NCI-H748 (cell line): ENCODE measurements at regions not wholly inside any gene's neighbourhood (a gene's known extent, or its start where the extent isn't known, plus 50 kb on each side); places are given as distances from the start of the nearest gene placed in this dataset.

Experiments
- DNase-seq: peaks from one replicate; lab custom pipeline; 2025; ENCODE audit not compliant: unreplicated experiment; lab: John Stamatoyannopoulos, UW

GRCh38 chr14:101174522-101174838 lies 271.0 kb upstream of the RTL1 start:
- DNase-seq: peak; percentile 84

DNA sequence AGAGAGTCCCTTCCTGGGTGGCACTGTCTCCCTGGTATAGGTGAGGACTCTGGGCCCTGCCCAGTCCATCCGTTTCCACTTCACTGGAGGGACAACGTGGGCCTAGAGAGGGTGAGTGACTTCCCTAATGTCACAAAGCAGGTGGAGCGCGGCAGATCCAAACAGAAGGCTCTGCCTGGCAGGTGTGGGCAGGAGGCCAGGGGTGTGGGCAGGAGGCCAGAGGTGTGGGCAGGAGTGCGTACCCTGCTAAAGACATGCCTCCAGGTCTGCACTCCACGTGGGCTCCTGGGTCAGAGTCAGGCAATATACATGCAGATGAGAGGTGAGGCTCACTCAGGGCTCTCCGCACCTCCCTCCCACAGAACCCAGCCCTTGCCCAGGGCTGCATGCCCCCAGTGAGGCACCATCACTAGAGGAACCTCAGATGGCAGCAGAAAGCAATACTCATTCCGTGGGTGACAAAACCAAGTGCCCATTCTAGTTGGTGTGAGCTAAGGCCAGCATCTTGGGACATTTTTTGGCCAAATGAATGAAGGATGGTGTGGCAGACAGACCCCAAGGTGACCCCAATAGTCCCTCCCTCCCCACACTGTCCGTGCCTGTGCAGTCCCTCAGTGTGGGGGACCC lies 271.6 kb upstream of the RTL1 start:
- peak; percentile 61 for DNase-seq

GRCh38 chr14:101175731-101176534 lies 272.4 kb upstream of the RTL1 start:
- DNase-seq: peak; percentile 58

GRCh38 chr14:101176535-101177205 lies 273.1 kb upstream of the RTL1 start:
- no peak for DNase-seq

DNA sequence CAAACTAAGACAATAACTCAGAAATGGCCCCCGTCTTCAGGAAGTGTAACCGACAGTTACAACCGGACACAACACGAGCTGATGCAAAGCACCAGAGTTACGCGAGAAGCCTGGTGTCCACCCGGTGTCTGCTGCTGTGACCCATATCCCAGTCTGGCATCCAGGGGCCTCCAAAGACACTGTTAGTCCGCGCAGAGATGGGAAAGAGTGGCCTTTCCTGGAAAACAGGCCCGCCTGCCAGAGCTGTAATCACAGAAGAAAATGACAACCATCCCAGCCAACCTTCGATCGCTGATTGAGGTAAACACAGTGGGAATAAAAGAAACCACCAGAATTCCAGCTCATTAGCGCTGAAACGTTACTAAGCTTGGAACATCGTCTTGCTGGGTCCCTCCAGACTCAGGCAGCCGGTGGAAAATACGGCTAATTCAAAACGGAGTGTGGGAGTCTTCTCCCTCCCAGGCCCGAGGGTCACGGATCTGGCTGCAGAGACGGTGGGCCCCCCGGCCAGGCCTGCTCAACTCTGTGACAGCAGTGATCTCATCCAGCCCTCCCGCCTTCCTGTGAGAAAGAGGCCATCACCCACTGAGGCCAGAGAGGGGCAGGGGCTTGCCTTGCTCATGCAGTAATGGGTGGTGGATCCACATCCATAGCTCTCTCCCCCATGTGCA lies 273.9 kb upstream of the RTL1 start:
- no peak for DNase-seq

DNA sequence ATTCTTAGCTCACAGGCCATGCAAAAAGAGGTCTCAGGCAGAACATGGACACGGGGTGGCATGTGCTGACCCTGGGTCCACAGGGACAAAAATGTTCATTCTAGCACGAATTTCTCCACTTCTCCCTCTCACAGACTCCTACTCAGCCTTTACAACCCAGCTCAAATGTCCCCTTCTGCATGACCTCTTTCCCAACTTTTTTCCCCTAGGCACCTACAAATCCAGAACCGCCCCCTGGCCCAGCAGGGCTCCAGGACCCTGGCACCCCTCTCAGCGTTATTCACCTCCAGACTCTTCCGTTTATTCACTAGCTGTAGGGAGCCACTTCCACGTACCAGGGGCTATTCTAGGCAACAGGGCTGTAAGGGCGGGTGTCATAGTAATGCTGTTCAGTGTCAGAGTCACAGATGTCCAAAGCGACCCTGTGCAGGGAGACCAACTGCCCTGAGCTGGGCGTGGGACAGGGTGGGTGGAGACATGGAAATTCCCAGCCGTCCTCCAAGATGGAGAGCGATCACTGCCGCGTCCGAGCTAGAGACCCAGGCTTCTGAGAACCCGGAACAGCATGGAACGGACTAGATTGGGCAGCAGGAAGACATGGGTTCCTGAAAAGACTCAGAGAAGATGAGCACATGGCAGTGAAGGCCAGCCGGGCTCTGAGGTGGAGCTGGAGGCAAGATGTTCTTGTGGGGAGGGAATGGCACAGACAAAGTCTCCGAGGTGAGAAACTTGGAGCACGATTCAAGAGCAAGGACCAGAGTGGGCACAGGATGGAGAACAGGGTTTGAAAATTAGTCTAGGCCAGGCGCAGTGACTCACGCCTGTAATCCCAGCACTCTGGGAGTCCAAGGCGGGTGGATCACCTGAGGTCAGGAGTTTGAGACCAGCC lies 274.9 kb upstream of the RTL1 start:
- no peak for DNase-seq

DNA sequence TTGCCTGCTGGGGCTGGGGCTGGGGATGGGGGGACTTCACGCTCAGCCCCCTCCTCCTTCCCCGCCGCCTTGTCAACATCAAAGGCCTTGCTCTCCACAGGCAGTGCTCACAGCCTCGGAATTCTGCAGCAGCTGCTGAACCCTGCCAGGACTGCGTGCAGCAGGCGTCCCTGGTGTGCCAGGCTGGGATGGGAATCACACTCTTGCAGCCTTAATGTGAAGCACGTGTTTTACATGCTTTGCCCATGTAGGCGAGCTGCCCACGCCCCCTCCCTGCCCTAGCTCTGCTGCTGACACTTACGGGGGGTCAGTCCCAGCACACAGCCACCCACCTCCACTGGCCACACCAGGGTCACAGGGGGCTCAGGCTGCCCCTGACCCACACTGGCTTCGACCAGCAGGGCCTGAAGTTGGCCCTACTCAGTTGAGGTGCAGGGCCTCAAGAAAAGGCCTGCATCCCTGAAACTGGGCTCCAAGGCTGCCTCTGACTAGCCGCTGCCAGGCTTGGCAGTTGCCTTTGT lies 276.2 kb upstream of the RTL1 start:
- DNase-seq: no peak

DNA sequence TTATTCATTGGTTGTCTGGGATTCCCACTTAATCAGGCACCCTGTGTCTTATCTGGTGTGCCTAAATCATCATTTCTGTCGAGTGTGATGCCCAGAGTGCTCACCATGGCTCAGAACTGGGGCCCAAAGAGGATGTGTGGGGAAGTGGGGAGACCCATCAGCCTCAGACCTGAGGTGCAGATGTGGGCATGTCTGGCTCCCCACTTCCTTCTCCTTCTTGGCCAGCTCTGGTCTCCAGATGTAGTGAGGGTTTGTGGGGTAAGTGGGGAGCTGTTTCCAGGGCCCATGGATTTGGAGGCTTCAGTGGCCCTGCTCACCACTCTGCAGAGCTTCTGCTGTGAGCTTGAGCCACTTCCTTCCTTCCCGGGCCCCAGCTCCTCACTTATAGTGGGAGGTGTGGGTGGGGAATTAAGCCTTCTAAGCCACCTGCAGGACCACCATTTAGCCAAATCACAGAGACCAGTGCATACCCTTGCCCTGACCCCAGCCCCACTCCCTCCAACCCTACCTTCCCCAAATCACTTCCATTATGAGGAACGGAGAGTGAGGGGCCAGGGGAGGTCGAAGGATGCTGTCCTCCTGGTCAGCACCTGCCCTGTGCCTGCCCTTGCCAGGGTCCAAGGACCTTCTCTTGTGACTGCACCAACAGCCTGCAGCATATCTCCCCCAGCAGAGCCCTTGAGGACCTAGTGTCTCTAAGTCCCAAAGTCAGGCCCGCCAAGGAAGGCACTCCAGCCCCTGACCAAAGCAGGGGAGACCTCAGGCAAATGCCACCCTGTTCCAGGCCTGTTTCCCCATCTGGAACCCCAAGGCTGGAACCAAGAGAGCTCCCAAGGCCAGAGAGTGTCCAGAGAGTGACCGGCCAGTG lies 278.2 kb upstream of the RTL1 start:
- DNase-seq: no peak

GRCh38 chr14:101182476-101182875 lies 279.0 kb upstream of the RTL1 start:
- no peak for DNase-seq

DNA sequence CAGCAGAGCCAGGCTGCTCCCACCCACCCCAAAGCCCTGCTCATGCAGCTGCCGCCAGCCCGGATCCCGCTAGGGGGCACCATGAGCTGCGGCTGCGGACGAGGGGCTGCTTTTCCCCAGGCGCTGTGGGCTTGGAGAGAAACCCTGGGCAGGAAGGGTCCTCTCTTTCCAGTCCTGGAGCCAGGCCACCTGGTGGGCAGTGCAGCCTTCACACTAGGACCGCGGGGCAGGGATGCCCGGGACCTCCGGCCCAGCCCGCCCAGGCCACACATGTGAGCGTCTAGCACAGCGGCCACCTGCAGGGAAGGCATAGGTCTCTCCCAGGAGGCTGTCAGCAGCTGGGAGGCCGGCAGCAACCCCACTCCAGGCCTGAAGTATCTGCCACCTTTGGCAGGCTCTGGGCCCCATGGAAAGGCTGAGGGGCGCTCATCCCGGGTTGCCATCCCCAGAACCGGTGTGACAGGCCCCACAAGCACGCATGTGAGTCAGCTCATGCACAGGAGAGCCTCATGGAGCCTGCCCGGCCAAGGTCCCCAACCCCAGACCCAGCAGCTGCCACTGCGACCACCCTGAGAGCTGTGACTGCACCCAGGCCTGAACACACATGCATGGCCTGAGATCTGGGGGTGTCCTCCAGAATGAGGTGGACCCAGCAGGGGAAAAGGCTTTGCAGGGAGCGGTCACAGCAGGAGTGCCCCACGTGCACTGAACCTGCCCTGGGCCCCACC lies 280.0 kb upstream of the RTL1 start:
- no peak for DNase-seq

DNA sequence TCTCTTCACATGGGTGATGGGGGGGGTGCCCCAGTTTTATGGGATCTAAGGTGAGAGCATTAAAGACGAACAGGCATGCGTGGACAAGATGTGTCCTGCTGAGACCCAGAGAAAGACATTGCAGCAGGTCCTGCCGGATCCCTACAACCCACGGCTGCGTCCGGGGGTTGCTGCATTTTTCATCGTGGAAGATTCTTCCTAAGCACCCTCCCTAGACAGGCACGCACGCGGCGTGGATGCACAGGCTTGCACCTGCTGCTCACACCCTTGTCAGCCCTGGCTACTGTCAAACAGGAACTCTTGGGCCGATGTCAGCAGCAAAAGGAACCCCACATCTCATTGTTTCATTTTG lies 280.6 kb upstream of the RTL1 start:
- DNase-seq: no peak

GRCh38 chr14:101184572-101184971 lies 281.1 kb upstream of the RTL1 start:
- DNase-seq: no peak

- DNase-seq: no peak
Measured at GRCh38 chr14:101185073-101185835, 281.7 kb upstream of the RTL1 start.

DNA sequence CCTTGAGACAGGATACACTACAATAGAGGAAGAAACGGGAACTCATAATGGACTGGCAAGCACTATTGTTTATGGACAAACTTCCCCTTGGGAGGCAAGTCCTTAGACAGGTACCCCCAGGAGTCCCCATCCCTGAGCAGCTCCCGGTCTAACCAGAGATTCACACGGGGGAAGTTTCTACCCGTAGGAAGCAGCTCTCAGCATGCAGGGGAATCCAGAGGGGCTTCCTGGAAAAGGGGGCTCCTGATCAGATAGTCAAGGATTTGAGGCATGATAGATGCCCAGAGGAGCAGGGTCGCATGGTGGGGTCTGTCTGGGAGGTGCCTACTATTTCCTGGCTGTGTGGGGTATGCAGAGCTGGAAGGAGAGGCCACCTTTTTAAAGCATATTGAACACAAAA lies 282.4 kb upstream of the RTL1 start:
- no peak for DNase-seq

- no peak for DNase-seq
Measured at GRCh38 chr14:101186544-101186943, 283.0 kb upstream of the RTL1 start.

- DNase-seq: no peak
Measured at GRCh38 chr14:101186992-101187815, 283.7 kb upstream of the RTL1 start.

GRCh38 chr14:101187816-101188570 lies 284.5 kb upstream of the RTL1 start:
- no peak for DNase-seq
